A549 (cell line): ENCODE measurements at regions not wholly inside any gene's neighbourhood (a gene's known extent, or its start where the extent isn't known, plus 50 kb on each side); places are given as distances from the start of the nearest gene placed in this dataset.

Source experiments
- ATAC-seq, 2 experiments: fragments of 200-7000 bp in 1 of 2; fragments of >200 bp in 1 of 2; cut with Nextera tagmentation in 1 of 2; cut with Tn5 transposase in 1 of 2; 3 replicates each; pipeline versions ENCODE4 v1.8.0 to v1.9.1; 2018 to 2020; ENCODE audit warnings: mild to moderate bottlenecking in 1 of 2, moderate library complexity in 1 of 2
- CTCF ChIA-PET: fragments of 300-600 bp; sonication (Branson Sonifier 250); formaldehyde crosslinking; extraction: SDS; loops from one replicate; lab custom pipeline; 2021; ENCODE audit warnings: antibody characterized with exemption, inconsistent platforms; lab: Yijun Ruan, JAX
- POLR2A ChIA-PET: fragments of 350-600 bp; formaldehyde crosslinking; extraction: SDS; loops from one replicate; lab custom pipeline; 2021; ENCODE audit warnings: antibody characterized with exemption, inconsistent platforms; lab: Yijun Ruan, JAX
- DNase-seq, 2 experiments: peaks; one replicate each; pipeline versions ENCODE4 v3.0.0 to v3.0.0-alpha.2; 2011 to 2016; ENCODE audit warnings: low read depth in 1 of 2, low spot score in 1 of 2
- FAIRE-seq: peaks from 2 replicates; lab custom pipeline; 2011; peaks lifted over from hg19 to GRCh38; lab: Jason Lieb, UNC
- H3K27ac ChIP-seq, 2 experiments: fragments of >200 bp; sonication (Bioruptor Twin); formaldehyde crosslinking; 3 replicates each; pipeline ENCODE4 v1.5.1; 2016 to 2017
- H3K4me1 ChIP-seq: fragments of >200 bp; sonication (Bioruptor Twin); formaldehyde crosslinking; 3 replicates; pipeline ENCODE4 v1.6.1; 2016
- H3K4me2 ChIP-seq: fragments of >200 bp; sonication (Bioruptor Twin); formaldehyde crosslinking; 3 replicates; pipeline ENCODE4 v1.6.1; 2016
- H3K4me3 ChIP-seq: fragments of >200 bp; sonication (Bioruptor Twin); formaldehyde crosslinking; 3 replicates; pipeline ENCODE4 v1.5.1; 2016
- H3K9me3 ChIP-seq: fragments of >200 bp; sonication (Bioruptor Twin); formaldehyde crosslinking; 3 replicates; pipeline ENCODE4 v1.6.1; 2016
- ATOH8 ChIP-seq: fragments of 250-450 bp; sonication (Bioruptor Pico); IDR thresholded peaks from 2 replicates; pipeline ENCODE4 v1.5.0; 2020; ENCODE audit warnings: low read depth, mild to moderate bottlenecking, moderate library complexity
- BHLHE40 ChIP-seq: IDR thresholded peaks from 2 replicates; pipeline ENCODE4 v1.6.1; 2012; ENCODE audit warnings: low read depth, low read length, inconsistent platforms
- CHD2 ChIP-seq: fragments of 150-350 bp; IDR thresholded peaks from 2 replicates; pipeline ENCODE4 v1.6.1; 2014; ENCODE audit warnings: low read length; ENCODE audit not compliant: partially characterized antibody
- CHD4 ChIP-seq: fragments of 200-600 bp; sonication (generic); IDR thresholded peaks from 2 replicates; pipeline ENCODE4 v1.6.1; 2016; ENCODE audit warnings: antibody characterized with exemption, mild to moderate bottlenecking, borderline replicate concordance
- CTCF ChIP-seq: fragments of >200 bp; sonication (Bioruptor Twin); formaldehyde crosslinking; IDR thresholded peaks from 3 replicates; pipeline ENCODE4 v1.5.1; 2016
- E2F6 ChIP-seq: IDR thresholded peaks from 2 replicates; pipeline ENCODE4 v1.6.1; 2012; ENCODE audit warnings: low read depth, borderline replicate concordance
- EHF ChIP-seq: fragments of 250-450 bp; sonication (Bioruptor Pico); IDR thresholded peaks from 2 replicates; pipeline ENCODE4 v1.5.0; 2020; ENCODE audit warnings: mild to moderate bottlenecking
- FOSB ChIP-seq: fragments of 250-450 bp; sonication (Bioruptor Pico); IDR thresholded peaks from 2 replicates; pipeline ENCODE4 v1.5.0; 2020; ENCODE audit warnings: mild to moderate bottlenecking, moderate library complexity
- GATA3 ChIP-seq: IDR thresholded peaks from 2 replicates; pipeline ENCODE4 v1.6.1; 2012; ENCODE audit warnings: borderline replicate concordance
- HDAC2 ChIP-seq: fragments of 200-600 bp; sonication (generic); IDR thresholded peaks from 2 replicates; pipeline ENCODE4 v1.6.1; 2016
- HES2 ChIP-seq: fragments of >200 bp; sonication (Bioruptor Twin); formaldehyde crosslinking; IDR thresholded peaks from 2 replicates; pipeline ENCODE4 v1.6.1; 2016
- HEYL ChIP-seq: fragments of 250-450 bp; sonication (Bioruptor Pico); IDR thresholded peaks from 2 replicates; pipeline ENCODE4 v1.8.0; 2021; ENCODE audit warnings: mild to moderate bottlenecking, moderate library complexity
- HMGXB4 ChIP-seq: fragments of 250-450 bp; sonication (Bioruptor Pico); IDR thresholded peaks from 2 replicates; pipeline ENCODE4 v1.5.0; 2021; ENCODE audit warnings: mild to moderate bottlenecking, moderate library complexity, borderline replicate concordance
- HOXB13 ChIP-seq: fragments of 250-450 bp; sonication (Bioruptor Pico); IDR thresholded peaks from 2 replicates; pipeline ENCODE4 v1.5.0; 2020; ENCODE audit warnings: low read depth, mild to moderate bottlenecking, moderate library complexity
- JUN ChIP-seq, 2 experiments: fragments of >200 bp; sonication (Bioruptor Twin); formaldehyde crosslinking; IDR thresholded peaks; 2 replicates in 1 of 2; 3 replicates in 1 of 2; pipeline ENCODE4 v1.6.1; 2016 to 2017
- KDM5A ChIP-seq: fragments of 200-600 bp; sonication (generic); IDR thresholded peaks from 2 replicates; pipeline ENCODE4 v1.6.1; 2016; ENCODE audit warnings: antibody characterized with exemption, mild to moderate bottlenecking
- MYC ChIP-seq: IDR thresholded peaks from 2 replicates; pipeline ENCODE4 v1.6.1; 2012; ENCODE audit warnings: mild to moderate bottlenecking, inconsistent platforms, low read length, improper control_type of control experiment, borderline replicate concordance
- NR3C1 ChIP-seq: fragments of >200 bp; sonication (Bioruptor Twin); formaldehyde crosslinking; IDR thresholded peaks from 3 replicates; pipeline ENCODE4 v1.6.1; 2017
- PHF8 ChIP-seq: fragments of 200-600 bp; sonication (generic); IDR thresholded peaks from 2 replicates; pipeline ENCODE4 v1.6.1; 2016; ENCODE audit warnings: low read depth, mild to moderate bottlenecking, antibody characterized with exemption, moderate library complexity, borderline replicate concordance
- RCOR1 ChIP-seq: fragments of 150-350 bp; IDR thresholded peaks from 2 replicates; pipeline ENCODE4 v1.6.1; 2014; ENCODE audit warnings: antibody characterized with exemption, low read length, low read depth
- RFX5 ChIP-seq: fragments of 450-650 bp; IDR thresholded peaks from 2 replicates; pipeline ENCODE4 v1.7.1; 2014; ENCODE audit warnings: antibody characterized with exemption, mild to moderate bottlenecking, moderate library complexity
- SMC3 ChIP-seq: fragments of >200 bp; sonication (Bioruptor Twin); formaldehyde crosslinking; IDR thresholded peaks from 3 replicates; pipeline ENCODE4 v1.6.1; 2018; ENCODE audit warnings: inconsistent platforms
- SREBF2 ChIP-seq: fragments of 450-650 bp; IDR thresholded peaks from 2 replicates; pipeline ENCODE4 v1.6.1; 2014; ENCODE audit warnings: mild to moderate bottlenecking, moderate library complexity
- TP53 ChIP-seq: fragments of 250-450 bp; sonication (Bioruptor Pico); IDR thresholded peaks from 2 replicates; pipeline ENCODE4 v1.5.0; 2021; ENCODE audit warnings: mild to moderate bottlenecking, moderate library complexity
- USF2 ChIP-seq: fragments of 450-650 bp; IDR thresholded peaks from 2 replicates; pipeline ENCODE4 v1.6.1; 2014; ENCODE audit warnings: antibody characterized with exemption
- ZFP36 ChIP-seq: fragments of 450-650 bp; IDR thresholded peaks from 2 replicates; pipeline ENCODE4 v1.6.1; 2014; ENCODE audit warnings: borderline replicate concordance; ENCODE audit not compliant: partially characterized antibody
- ZNF302 ChIP-seq: fragments of 250-450 bp; sonication (Bioruptor Pico); IDR thresholded peaks from 2 replicates; pipeline ENCODE4 v1.9.0; 2021; ENCODE audit warnings: inconsistent platforms, mild to moderate bottlenecking, moderate library complexity
- WGBS: methylation state at CpG from one replicate; pipeline ENCODE4 v1.1.6; 2017; ENCODE audit errors: missing lambda C conversion rate; 5-methylcytosine and 5-hydroxymethylcytosine counted together

GRCh38 chr15:95119041-95119610, 887.8 kb downstream of the MCTP2 start:
- FAIRE-seq (no peak), ATAC-seq (no peak), DNase-seq (no peak)
- CTCF ChIA-PET: no interaction called here
- Histone ChIP-seq H3K4me3 (no peak overlapping the region), H3K4me1 (no peaks in the 10 kb centered on the region), H3K4me2 (no peak overlapping the region), H3K9me3 (no peaks in the 10 kb centered on the region), H3K27ac (no peak overlapping the region)
- WGBS: 11% methylated on average over 4 of the region's 4 CpGs
- TF ChIP-seq SMC3: no peak
- no peak for TF ChIP-seq HES2
- no peak for TF ChIP-seq MYC
- TF ChIP-seq SREBF2: no peak
- no peak for TF ChIP-seq CHD4
- TF ChIP-seq CTCF: no peak
- no peak for TF ChIP-seq TP53 (CRISPR knock-in tag)
- TF ChIP-seq ZFP36: no peak
- TF ChIP-seq GATA3: no peak
- no peak for TF ChIP-seq HOXB13 (CRISPR knock-in tag)
- no peak for TF ChIP-seq NR3C1
- POLR2A ChIA-PET: no interaction called here

GRCh38 chr15:95120595-95120994, 889.2 kb downstream of the MCTP2 start:
- DNase-seq: no peak
- ChIA-PET CTCF (no interaction called here), POLR2A (no interaction called here)
- Histone ChIP-seq H3K4me1 (no peaks in the 10 kb centered on the region), H3K4me3 (no peak overlapping the region), H3K4me2 (no peak overlapping the region), H3K9me3 (no peaks in the 10 kb centered on the region), H3K27ac (no peak overlapping the region)
- WGBS: 4% methylated on average over 3 of the region's 3 CpGs
- no peak for FAIRE-seq
- ATAC-seq: no peak
- TF ChIP-seq ATOH8 (no peak), JUN (IDR thresholded peaks at IDR 0.05) (no peak), HEYL (no peak), CHD2 (no peak), USF2 (no peak), HDAC2 (no peak), BHLHE40 (no peak), GATA3 (no peak), PHF8 (no peak), RFX5 (no peak), E2F6 (no peak), KDM5A (no peak), HMGXB4 (CRISPR knock-in tag) (no peak), HES2 (no peak), ZNF302 (no peak), RCOR1 (no peak), EHF (CRISPR knock-in tag) (no peak), FOSB (CRISPR knock-in tag) (no peak)
